Gastrocnemius medialis (tissue), 4 donors: ENCODE measurements at regions not wholly inside any gene's neighbourhood (a gene's known extent, or its start where the extent isn't known, plus 50 kb on each side); places are given as distances from the start of the nearest gene placed in this dataset.

Experiments
- ATAC-seq, 2 donors: fragments of 150-250 bp; one replicate each; pipeline ENCODE4 v1.9.1; 2016
- DNase-seq, 2 donors: peaks; one replicate each; pipeline ENCODE4 v3.0.0-alpha.2; 2019
- H3K27ac ChIP-seq, 4 donors: fragments of 200-600 bp; sonication (generic); 1 replicate in 1 of 4; 2 replicates in 3 of 4; pipeline ENCODE4 v1.5.1; 2016 to 2018; ENCODE audit warnings: mild to moderate bottlenecking in 2 of 4, moderate library complexity in 1 of 4
- H3K27me3 ChIP-seq, 3 donors: fragments of 200-600 bp; sonication (generic) in 2 of 3; 1 replicate in 1 of 3; 2 replicates in 2 of 3; pipeline versions ENCODE4 v1.5.1 to v1.6.0; 2016 to 2019; ENCODE audit warnings: mild to moderate bottlenecking in 1 of 3, moderate library complexity in 1 of 3
- H3K36me3 ChIP-seq, 2 donors: fragments of 200-600 bp; sonication (generic) in 1 of 2; one replicate each; pipeline ENCODE4 v1.5.1; 2017 to 2018
- H3K4me1 ChIP-seq, 2 donors: fragments of 200-600 bp; sonication (generic) in 1 of 2; one replicate each; pipeline ENCODE4 v1.5.1; 2016 to 2017; ENCODE audit warnings: mild to moderate bottlenecking in 2 of 2
- H3K4me3 ChIP-seq, 4 donors: fragments of 200-600 bp; sonication (generic) in 3 of 4; 1 replicate in 1 of 4; 2 replicates in 3 of 4; pipeline ENCODE4 v1.5.1; 2016 to 2019; ENCODE audit warnings: mild to moderate bottlenecking in 2 of 4
- H3K9me3 ChIP-seq, 3 donors: fragments of 200-600 bp; sonication (generic) in 2 of 3; 1 replicate in 1 of 3; 2 replicates in 2 of 3; pipeline ENCODE4 v1.5.1; 2016 to 2019
- CTCF ChIP-seq, 5 experiments: fragments of 450-650 bp in 3 of 5; fragments of 200-600 bp in 2 of 5; sonication (generic) in 2 of 5; IDR thresholded peaks in 4 of 5; conservative IDR thresholded peaks in 1 of 5; 1 replicate in 4 of 5; 2 replicates in 1 of 5; pipeline ENCODE4 v1.5.1; 2016 to 2019; ENCODE audit warnings: antibody characterized with exemption in 5 of 5, mild to moderate bottlenecking in 3 of 5, moderate library complexity in 3 of 5
- POLR2A ChIP-seq, 2 donors: fragments of 450-650 bp; IDR thresholded peaks; one replicate each; pipeline ENCODE4 v1.6.1; 2017; ENCODE audit warnings: antibody characterized with exemption in 2 of 2, mild to moderate bottlenecking in 2 of 2, moderate library complexity in 2 of 2
- in situ Hi-C, 4 donors: fragments of 200-750 bp; cut with MboI; loops; one replicate each; pipeline versions ENCODE4 v1.15.0 to v1.8.0; 2017; ENCODE audit warnings: low sequenced_read_pairs in 4 of 4
- intact Hi-C: fragments of 100-400 bp; cut with DNase I; formaldehyde crosslinking; loops from one replicate; pipeline ENCODE4 v1.15.1; 2023; ENCODE audit warnings: low total_unique reads

GRCh38 chr10:9510626-9511025 lies 1456.1 kb downstream of the GATA3 start:
- no peaks in the 10 kb centered on the region for H3K36me3 ChIP-seq
- in situ Hi-C loops, result no loop called here
- intact Hi-C loops, result no loop called here
- H3K9me3 ChIP-seq, result no peaks in the 10 kb centered on the region
- no peak for DNase-seq
- ATAC-seq, result no peak
- no peaks in the 10 kb centered on the region for H3K4me1 ChIP-seq
- no peak overlapping the region for H3K27ac ChIP-seq
- TF ChIP-seq CTCF (IDR thresholded peaks at IDR 0.05 in 4 of 5, conservative IDR thresholded peaks at IDR 0.05 in 1 of 5) (no peak), POLR2A (IDR thresholded peaks at IDR 0.05) (no peak)
- H3K27me3 ChIP-seq, result no peaks in the 10 kb centered on the region
- H3K4me3 ChIP-seq, result no peak overlapping the region

GRCh38 chr10:9515922-9516321 lies 1461.4 kb downstream of the GATA3 start:
- Histone ChIP-seq H3K4me3 (no peak overlapping the region), H3K27me3 (no peaks in the 10 kb centered on the region), H3K9me3 (no peaks in the 10 kb centered on the region), H3K4me1 (no peaks in the 10 kb centered on the region), H3K36me3 (no peaks in the 10 kb centered on the region), H3K27ac (no peak overlapping the region)
- no peak for TF ChIP-seq POLR2A (IDR thresholded peaks at IDR 0.05)
- no peak for TF ChIP-seq CTCF (IDR thresholded peaks at IDR 0.05 in 4 of 5, conservative IDR thresholded peaks at IDR 0.05 in 1 of 5)
- intact Hi-C loops, result no loop called here
- in situ Hi-C loops, result no loop called here
- DNase-seq, result no peak
- ATAC-seq, result no peak

- DNase-seq (no peak), ATAC-seq (no peak)
- no peaks in the 10 kb centered on the region for H3K36me3 ChIP-seq
- TF ChIP-seq CTCF (IDR thresholded peaks at IDR 0.05 in 4 of 5, conservative IDR thresholded peaks at IDR 0.05 in 1 of 5), result no peak
- no peak for TF ChIP-seq POLR2A (IDR thresholded peaks at IDR 0.05)
- in situ Hi-C loops (no loop called here), intact Hi-C loops (no loop called here)
- H3K4me3 ChIP-seq, result no peak overlapping the region
- H3K27ac ChIP-seq, result no peak overlapping the region
- H3K9me3 ChIP-seq, result no peaks in the 10 kb centered on the region
- no peaks in the 10 kb centered on the region for H3K27me3 ChIP-seq
- H3K4me1 ChIP-seq, result no peaks in the 10 kb centered on the region
Measured at GRCh38 chr10:9535744-9536143, 1481.3 kb downstream of the GATA3 start.

- H3K4me3 ChIP-seq, result no peak overlapping the region
- ATAC-seq (no peak), DNase-seq (no peak)
- intact Hi-C loops (no loop called here), in situ Hi-C loops (no loop called here)
- H3K9me3 ChIP-seq, result peaks cover 0 to 2% (median 0%) of the 10 kb centered on the region in 3 donors
- no peak overlapping the region for H3K27ac ChIP-seq
- H3K4me1 ChIP-seq, result no peaks in the 10 kb centered on the region
- no peaks in the 10 kb centered on the region for H3K27me3 ChIP-seq
- H3K36me3 ChIP-seq, result no peaks in the 10 kb centered on the region
- TF ChIP-seq POLR2A (IDR thresholded peaks at IDR 0.05) (no peak), CTCF (IDR thresholded peaks at IDR 0.05 in 4 of 5, conservative IDR thresholded peaks at IDR 0.05 in 1 of 5) (no peak)
Measured at GRCh38 chr10:9545073-9545472, 1472.6 kb upstream of the CELF2 start.
